SJSA1 (cell line): ENCODE measurements at regions not wholly inside any gene's neighbourhood (a gene's known extent, or its start where the extent isn't known, plus 50 kb on each side); places are given as distances from the start of the nearest gene placed in this dataset.

Experiments used
- DNase-seq, 2 experiments: peaks; one replicate each; pipeline ENCODE4 v3.0.0-alpha.2; 2015 to 2020; ENCODE audit warnings: low spot score in 2 of 2, low read depth in 1 of 2
- H3K27ac ChIP-seq: fragments of 250-450 bp; sonication (Bioruptor Pico); 2 replicates; pipeline ENCODE4 v1.5.1; 2020; ENCODE audit warnings: mild to moderate bottlenecking, moderate library complexity
- H3K27me3 ChIP-seq: fragments of 250-450 bp; sonication (Bioruptor Pico); replicated peaks from 2 replicates; pipeline ENCODE4 v1.5.1; 2020; ENCODE audit warnings: mild to moderate bottlenecking, moderate library complexity
- H3K36me3 ChIP-seq: fragments of 250-450 bp; sonication (Bioruptor Pico); 2 replicates; pipeline ENCODE4 v1.5.1; 2020; ENCODE audit warnings: mild to moderate bottlenecking
- H3K4me1 ChIP-seq: fragments of 250-450 bp; sonication (Bioruptor Pico); replicated peaks from 2 replicates; pipeline ENCODE4 v1.6.1; 2021; ENCODE audit warnings: mild to moderate bottlenecking
- H3K4me3 ChIP-seq: fragments of 250-450 bp; sonication (Bioruptor Pico); 2 replicates; pipeline ENCODE4 v1.5.1; 2020; ENCODE audit warnings: mild to moderate bottlenecking
- H3K9me3 ChIP-seq: fragments of 250-450 bp; sonication (Bioruptor Pico); replicated peaks from 2 replicates; pipeline ENCODE4 v1.5.1; 2020; ENCODE audit warnings: mild to moderate bottlenecking

DNA sequence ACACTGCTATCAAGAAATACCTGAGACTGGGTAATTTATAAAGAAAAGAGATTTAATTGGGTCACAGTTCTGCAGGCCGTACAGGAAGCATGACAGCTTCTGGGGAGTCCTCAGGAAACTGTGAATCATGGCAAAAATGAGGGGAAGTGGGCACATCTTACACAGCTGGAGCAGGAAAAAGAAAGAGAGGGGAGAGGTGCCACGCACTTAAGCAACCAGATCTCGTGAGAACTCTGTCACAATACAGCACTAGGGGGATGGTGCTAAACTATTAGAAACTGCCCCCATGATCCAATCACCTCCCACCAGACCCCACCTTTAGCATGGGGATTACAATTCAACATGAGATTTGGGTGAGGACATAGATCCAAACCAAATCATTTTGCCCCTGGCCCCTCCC, 105.5 kb upstream of the CPLX2 start:
- Histone ChIP-seq H3K4me1 (no peaks in the 10 kb centered on the region), H3K36me3 (no peaks in the 10 kb centered on the region), H3K4me3 (no peak overlapping the region), H3K9me3 (no peaks in the 10 kb centered on the region), H3K27ac (no peak overlapping the region), H3K27me3 (peaks cover 2% of the 10 kb centered on the region; the same call in 1 of the 2 replicates)
- DNase-seq, result no peak

DNA sequence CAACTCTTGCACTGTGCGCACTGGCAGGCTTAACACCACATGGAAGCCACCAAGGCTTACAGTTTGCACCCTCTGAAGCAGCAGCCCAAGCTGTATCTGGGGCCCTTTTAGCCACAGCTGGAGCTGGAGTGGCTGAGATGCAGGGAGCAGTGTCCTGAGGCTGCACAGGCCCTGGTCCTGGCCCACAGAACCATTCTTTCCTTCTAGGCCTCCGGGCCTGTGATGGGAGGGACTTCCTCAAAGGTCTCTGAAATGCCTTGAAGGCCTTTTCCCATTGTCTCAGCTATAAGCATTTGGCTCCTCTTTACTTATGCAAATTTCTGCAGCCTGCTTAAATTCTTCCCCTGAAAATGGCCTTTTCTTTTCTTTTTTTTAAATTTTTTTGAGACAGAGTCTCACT, 104.4 kb upstream of the CPLX2 start:
- H3K36me3 ChIP-seq, result no peaks in the 10 kb centered on the region
- H3K27me3 ChIP-seq, result peaks cover 10% of the 10 kb centered on the region
- no peak for DNase-seq
- H3K9me3 ChIP-seq, result no peaks in the 10 kb centered on the region
- no peak overlapping the region for H3K27ac ChIP-seq
- H3K4me1 ChIP-seq, result no peaks in the 10 kb centered on the region
- no peak overlapping the region for H3K4me3 ChIP-seq

DNA sequence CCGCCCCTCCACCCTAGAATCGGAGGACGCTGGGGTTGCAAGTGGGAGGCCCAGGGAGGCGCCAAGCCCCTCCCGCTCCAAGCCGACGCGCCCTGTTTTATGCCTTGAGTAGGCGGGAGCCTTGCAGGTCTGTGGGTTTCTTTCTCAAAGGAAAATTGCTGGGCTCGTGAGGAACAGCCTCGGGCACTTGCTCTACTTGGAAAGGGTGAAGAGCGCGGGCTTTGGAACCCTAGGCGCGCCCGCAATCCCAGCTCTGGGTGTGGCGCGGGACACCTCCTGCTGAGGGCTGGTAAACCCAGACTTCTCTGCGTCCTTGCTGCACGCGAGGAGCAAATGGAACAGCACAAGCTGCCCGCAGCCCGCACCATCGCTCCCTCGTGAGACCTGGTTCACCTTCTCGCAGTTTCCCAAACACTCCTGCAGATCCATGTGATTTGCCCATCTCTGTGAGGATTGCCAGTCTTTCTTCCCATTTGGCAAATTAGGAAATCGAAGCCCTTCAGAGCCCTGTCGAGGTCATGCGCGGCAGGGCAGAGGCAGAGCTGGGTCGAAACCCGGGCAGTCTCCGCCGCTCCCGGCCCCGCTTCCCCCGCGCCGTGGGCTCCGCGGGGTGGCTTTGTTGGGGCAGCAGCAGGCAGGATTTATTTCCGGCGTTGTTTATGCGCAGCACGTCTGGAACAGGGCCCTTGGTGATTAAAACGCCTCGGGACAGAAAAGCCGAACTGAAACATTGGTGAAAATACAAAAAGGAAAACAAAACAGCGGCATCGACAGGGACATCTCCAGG, 98.4 kb upstream of the CPLX2 start:
- no peaks in the 10 kb centered on the region; the same call in 1 of the 2 replicates for H3K9me3 ChIP-seq

DNA sequence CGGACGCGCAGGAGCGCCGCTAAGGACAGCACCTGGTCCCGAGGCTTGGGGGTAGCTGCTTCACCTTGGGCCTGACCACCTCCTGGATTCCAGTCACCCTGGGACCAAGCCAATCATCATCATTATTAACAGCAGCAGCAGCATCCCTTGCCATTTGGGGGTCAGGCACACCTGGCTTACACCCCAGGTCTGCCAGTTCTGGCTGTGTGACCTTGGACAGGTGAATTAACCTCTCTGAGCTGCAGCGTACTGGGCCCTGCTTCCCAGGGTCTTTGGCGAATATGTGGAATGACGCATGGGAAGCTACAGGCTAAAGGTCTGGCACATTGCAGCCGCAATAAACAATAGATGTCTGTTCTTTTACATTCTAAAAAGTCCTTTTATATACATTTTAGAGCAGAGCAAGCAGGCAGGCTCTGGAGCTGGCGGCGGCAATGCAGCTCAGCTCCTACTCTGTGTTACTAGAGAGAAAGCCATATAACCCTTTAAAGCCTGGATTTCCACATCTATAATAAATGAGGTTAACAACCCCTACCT, 97.8 kb upstream of the CPLX2 start:
- no peak overlapping the region for H3K27ac ChIP-seq
- H3K9me3 ChIP-seq, result no peaks in the 10 kb centered on the region; the same call in 1 of the 2 replicates
- H3K4me3 ChIP-seq, result no peak overlapping the region
- H3K27me3 ChIP-seq, result peaks cover 41% of the 10 kb centered on the region
- no peak for DNase-seq
- no peaks in the 10 kb centered on the region for H3K36me3 ChIP-seq
- no peaks in the 10 kb centered on the region for H3K4me1 ChIP-seq

More for the DNA sequence above, 98.4 kb upstream of the CPLX2 start:
- no peaks in the 10 kb centered on the region for H3K4me1 ChIP-seq
- H3K27me3 ChIP-seq, result peaks cover 41% of the 10 kb centered on the region
- H3K4me3 ChIP-seq, result no peak overlapping the region
- no peaks in the 10 kb centered on the region for H3K36me3 ChIP-seq
- H3K27ac ChIP-seq, result no peak overlapping the region
- no peak for DNase-seq

DNA sequence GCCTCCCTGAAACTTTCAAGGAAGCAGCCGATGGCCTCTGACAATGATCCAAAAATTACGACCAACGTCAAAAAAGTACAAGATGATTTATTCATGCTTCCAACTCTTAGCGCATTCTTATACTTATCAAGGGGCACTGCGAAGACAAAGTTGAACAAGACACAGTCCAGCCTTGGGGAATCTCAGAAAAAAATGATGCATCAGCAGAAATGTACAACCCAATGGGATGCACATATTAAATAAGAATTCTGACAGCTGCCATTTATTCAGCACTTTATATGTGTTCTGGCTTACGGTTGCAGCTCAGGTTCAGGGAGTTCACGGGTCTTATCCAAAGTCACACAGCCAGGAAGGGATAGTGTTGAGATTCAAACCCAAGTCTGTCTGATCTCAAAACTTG, 96.0 kb upstream of the CPLX2 start:
- Histone ChIP-seq H3K36me3 (no peaks in the 10 kb centered on the region), H3K9me3 (no peaks in the 10 kb centered on the region; the same call in 1 of the 2 replicates), H3K4me1 (no peaks in the 10 kb centered on the region), H3K27ac (no peak overlapping the region), H3K27me3 (peaks cover 41% of the 10 kb centered on the region), H3K4me3 (no peak overlapping the region)
- DNase-seq, result no peak

DNA sequence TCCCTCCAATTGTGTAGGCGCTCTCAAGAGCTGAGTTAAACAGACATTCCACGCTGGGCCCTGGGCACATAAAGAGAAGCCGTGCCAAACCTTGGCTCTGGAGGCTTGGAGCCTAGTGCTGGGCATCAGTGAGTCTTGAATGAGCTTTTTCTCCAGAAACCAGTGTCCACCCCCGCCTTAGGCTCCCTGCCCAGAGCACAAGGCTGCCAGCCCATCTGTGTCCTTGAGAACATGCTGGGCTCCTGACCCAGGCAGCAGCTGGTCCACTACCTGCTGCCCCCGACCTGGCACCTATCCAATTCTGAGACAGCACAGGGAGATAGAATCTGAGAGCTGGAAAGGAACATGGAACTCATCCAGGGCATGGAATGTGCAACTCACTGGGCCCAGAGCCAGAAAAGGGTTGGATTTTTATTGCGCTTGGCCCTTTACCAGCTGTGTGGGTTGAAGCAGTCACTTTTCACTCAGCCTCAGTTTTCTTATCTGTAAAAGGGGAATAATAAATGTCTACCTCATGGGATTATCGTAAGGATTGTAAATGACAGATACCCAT, 92.4 kb upstream of the CPLX2 start:
- H3K4me1 ChIP-seq, result no peaks in the 10 kb centered on the region
- H3K9me3 ChIP-seq, result no peaks in the 10 kb centered on the region; the same call in 1 of the 2 replicates
- H3K27ac ChIP-seq, result no peak overlapping the region
- H3K4me3 ChIP-seq, result no peak overlapping the region
- H3K27me3 ChIP-seq, result peaks cover 19% of the 10 kb centered on the region
- no peak for DNase-seq
- no peaks in the 10 kb centered on the region for H3K36me3 ChIP-seq

DNA sequence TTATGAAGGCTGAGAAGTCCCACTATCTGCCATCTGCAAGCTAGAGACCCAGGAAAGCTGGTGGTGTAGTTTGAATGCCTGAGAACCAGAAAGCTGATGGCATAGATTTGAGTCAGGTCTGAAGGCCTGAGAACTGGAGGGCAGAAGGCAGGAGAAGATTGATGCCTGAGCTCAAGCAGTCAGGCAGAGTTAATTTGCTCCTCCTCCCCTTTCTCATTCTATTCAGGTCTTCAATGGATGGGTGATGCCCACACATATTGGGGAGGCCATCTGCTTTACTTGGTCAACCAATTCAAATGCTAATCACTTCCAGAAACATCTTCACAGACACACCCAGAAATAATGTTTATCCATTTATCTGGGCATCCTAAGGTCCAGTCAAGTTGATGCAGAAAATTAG, 87.6 kb upstream of the CPLX2 start:
- DNase-seq, result no peak
- H3K4me3 ChIP-seq, result no peak overlapping the region
- no peaks in the 10 kb centered on the region for H3K36me3 ChIP-seq
- H3K27me3 ChIP-seq, result peaks cover 6% of the 10 kb centered on the region; the same call in 1 of the 2 replicates
- no peak overlapping the region for H3K27ac ChIP-seq
- no peaks in the 10 kb centered on the region for H3K9me3 ChIP-seq
- no peaks in the 10 kb centered on the region for H3K4me1 ChIP-seq

DNA sequence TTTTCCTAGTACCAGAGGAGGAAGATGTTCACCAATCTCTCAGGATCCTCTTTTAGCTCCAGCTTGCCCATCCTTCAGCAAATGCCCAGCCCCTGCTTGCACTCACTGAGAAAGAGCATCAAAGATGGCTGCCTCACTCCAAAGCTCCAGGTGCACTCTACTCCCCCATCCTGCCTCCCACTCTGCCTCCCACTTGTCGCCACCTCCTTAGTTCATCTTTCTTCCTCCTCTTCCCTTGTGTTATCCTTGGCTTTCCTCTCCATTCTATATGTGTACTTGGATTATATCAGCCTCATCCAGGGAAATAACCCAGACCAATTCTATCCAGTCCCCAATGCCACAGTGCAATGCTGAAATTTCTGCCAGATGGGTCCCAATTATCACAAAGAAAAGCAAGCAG, 87.1 kb upstream of the CPLX2 start:
- H3K27me3 ChIP-seq, result peaks cover 6% of the 10 kb centered on the region; the same call in 1 of the 2 replicates
- H3K27ac ChIP-seq, result no peak overlapping the region
- H3K4me1 ChIP-seq, result no peaks in the 10 kb centered on the region
- H3K4me3 ChIP-seq, result no peak overlapping the region
- DNase-seq, result no peak
- H3K9me3 ChIP-seq, result no peaks in the 10 kb centered on the region
- H3K36me3 ChIP-seq, result no peaks in the 10 kb centered on the region

DNA sequence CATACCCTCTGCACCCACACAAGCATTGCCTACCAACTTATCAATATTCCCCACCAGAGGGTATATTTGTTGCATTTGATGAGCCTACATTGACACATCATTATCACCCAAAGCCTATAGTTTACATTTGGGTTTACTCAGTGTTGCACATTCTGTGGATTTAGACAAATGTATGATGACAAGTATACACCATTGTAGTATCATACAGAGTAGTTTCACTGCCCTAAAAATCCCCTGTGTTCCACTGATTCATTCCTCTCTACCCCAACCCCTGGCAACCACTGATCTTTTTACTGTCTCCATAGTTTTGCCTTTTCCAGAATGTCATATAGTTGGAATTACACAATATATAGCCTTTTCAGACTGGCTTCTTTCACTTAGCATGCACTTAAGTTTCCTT, 85.7 kb upstream of the CPLX2 start:
- no peak overlapping the region for H3K27ac ChIP-seq
- no peaks in the 10 kb centered on the region for H3K36me3 ChIP-seq
- peaks cover 6% of the 10 kb centered on the region; the same call in 1 of the 2 replicates for H3K27me3 ChIP-seq
- no peaks in the 10 kb centered on the region for H3K9me3 ChIP-seq
- no peak overlapping the region for H3K4me3 ChIP-seq
- no peaks in the 10 kb centered on the region for H3K4me1 ChIP-seq
- no peak for DNase-seq

DNA sequence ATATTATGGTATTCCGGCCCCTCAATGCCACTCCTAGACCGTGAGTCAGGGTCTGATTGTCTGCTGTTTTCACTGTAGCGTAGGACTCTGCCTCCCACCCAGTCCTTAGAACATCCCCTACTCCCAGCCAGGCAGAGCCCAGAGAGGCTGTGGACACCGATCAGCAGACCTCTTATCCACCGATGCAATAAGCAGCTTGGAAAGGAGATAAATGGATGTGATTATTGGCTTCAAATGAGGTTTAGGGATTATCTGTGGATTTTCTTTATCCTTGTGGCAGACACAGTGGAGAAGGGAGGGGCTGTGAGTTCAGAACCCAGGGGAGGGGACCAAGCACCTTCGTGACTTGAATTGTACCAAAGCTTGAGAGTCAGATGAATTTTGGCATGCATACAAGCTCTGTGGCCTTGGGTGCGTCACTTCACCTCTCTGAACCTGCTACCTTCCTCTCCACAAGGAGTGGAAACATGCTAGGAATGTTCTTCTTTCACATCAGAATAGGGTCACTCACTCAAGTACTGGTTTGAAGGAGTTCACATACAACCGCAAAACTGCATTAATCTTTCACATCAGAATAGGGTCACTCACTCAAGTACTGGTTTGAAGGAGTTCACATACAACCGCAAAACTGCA, 83.1 kb upstream of the CPLX2 start:
- no peak overlapping the region for H3K27ac ChIP-seq
- no peaks in the 10 kb centered on the region for H3K4me1 ChIP-seq
- H3K36me3 ChIP-seq, result no peaks in the 10 kb centered on the region
- H3K27me3 ChIP-seq, result peaks cover 6% of the 10 kb centered on the region
- H3K4me3 ChIP-seq, result no peak overlapping the region
- no peaks in the 10 kb centered on the region for H3K9me3 ChIP-seq
- no peak for DNase-seq

DNA sequence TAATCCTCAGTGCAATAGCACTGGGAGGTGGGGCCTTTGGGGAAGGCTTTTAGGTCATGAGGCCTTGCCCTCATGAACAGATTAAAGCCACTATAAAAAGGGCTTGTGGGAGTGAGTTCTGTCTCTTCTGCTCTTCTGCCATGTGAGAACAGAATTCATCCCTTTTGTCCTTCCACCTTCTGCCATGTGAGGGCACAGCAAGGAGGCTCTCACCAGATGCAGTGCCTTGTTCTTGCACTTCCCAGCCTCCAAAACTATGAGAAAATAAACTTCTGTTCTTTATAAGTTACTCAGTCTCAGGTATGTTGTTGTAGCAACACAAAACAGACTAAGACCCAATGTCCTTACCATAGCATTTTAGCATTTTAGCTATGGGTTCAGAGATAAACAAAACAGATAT, 81.7 kb upstream of the CPLX2 start:
- H3K4me1 ChIP-seq, result no peaks in the 10 kb centered on the region
- no peaks in the 10 kb centered on the region for H3K9me3 ChIP-seq
- DNase-seq, result no peak
- no peaks in the 10 kb centered on the region for H3K36me3 ChIP-seq
- peaks cover 6% of the 10 kb centered on the region for H3K27me3 ChIP-seq
- no peak overlapping the region for H3K27ac ChIP-seq
- H3K4me3 ChIP-seq, result no peak overlapping the region

DNA sequence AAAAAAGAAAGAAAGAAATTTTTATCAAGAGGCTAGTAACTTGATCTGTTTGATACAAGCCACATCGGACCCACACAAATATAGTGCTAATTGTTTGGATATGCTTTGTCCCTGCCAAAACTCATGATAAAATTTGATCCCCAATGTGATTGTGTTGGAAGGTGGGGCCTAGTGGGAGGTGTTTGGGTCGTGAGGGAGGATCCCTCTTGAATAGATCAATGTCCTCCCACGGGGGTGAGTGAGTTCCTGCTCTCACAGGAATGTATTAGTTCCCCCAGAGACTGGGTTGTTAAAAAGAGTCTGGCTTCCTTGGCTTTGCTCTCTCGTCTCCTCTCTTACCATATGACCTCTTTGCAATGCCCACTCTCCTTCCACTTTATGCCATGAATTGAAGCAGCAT, 80.6 kb upstream of the CPLX2 start:
- Histone ChIP-seq H3K9me3 (no peaks in the 10 kb centered on the region), H3K27ac (no peak overlapping the region), H3K4me1 (no peaks in the 10 kb centered on the region), H3K36me3 (no peaks in the 10 kb centered on the region), H3K4me3 (no peak overlapping the region), H3K27me3 (peaks cover 7% of the 10 kb centered on the region)
- no peak for DNase-seq

DNA sequence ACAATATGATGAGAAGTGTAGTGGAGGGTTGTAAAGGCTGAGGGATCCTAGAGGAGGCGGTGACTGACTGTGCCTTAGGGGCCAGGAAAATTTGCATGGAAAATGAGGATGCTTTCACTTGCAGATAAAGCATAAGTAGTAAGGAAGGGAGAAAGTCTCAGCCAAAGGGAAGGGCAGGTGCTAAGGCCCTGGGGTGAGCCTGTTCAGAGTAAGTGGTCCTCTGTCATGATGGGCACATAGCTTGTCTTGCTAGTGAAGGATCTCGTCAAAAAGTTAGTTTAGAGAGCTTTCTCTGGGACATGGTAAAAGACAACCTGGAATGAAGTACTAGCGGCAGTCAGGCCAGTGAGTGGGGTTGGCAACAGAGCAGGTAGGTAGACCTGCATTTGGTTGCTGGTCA, 75.4 kb upstream of the CPLX2 start:
- peaks cover 7% of the 10 kb centered on the region for H3K9me3 ChIP-seq
- no peak overlapping the region for H3K4me3 ChIP-seq
- no peak for DNase-seq
- H3K27ac ChIP-seq, result no peak overlapping the region
- peaks cover 31% of the 10 kb centered on the region for H3K27me3 ChIP-seq
- peaks cover 13% of the 10 kb centered on the region for H3K4me1 ChIP-seq
- H3K36me3 ChIP-seq, result no peaks in the 10 kb centered on the region
